HEK293 (cell line): ENCODE measurements at regions not wholly inside any gene's neighbourhood (a gene's known extent, or its start where the extent isn't known, plus 50 kb on each side); places are given as distances from the start of the nearest gene placed in this dataset.

Source experiments
- FEZF1 ChIP-seq: fragments of 450-650 bp; formaldehyde crosslinking; IDR thresholded peaks from 2 replicates; pipeline ENCODE4 v1.5.1; 2016; ENCODE audit warnings: missing biosample characterization, missing genetic modification characterization
- ZBTB21 ChIP-seq: fragments of 450-650 bp; formaldehyde crosslinking; IDR thresholded peaks from 2 replicates; pipeline ENCODE4 v1.5.1; 2017; ENCODE audit warnings: missing biosample characterization, missing genetic modification characterization
- ZBTB7A ChIP-seq: fragments of 450-650 bp; formaldehyde crosslinking; IDR thresholded peaks from 2 replicates; pipeline ENCODE4 v1.5.1; 2016; ENCODE audit warnings: low read depth, missing biosample characterization, missing genetic modification characterization
- ZFP3 ChIP-seq: fragments of 450-650 bp; formaldehyde crosslinking; IDR thresholded peaks from 2 replicates; pipeline ENCODE4 v1.5.1; 2016; ENCODE audit warnings: low read depth, missing biosample characterization, missing genetic modification characterization
- ZNF132 ChIP-seq: fragments of 450-650 bp; formaldehyde crosslinking; IDR thresholded peaks from 2 replicates; pipeline ENCODE4 v1.5.1; 2017; ENCODE audit warnings: missing biosample characterization, missing genetic modification characterization, borderline replicate concordance
- ZNF501 ChIP-seq: fragments of 450-650 bp; formaldehyde crosslinking; IDR thresholded peaks from 2 replicates; pipeline ENCODE4 v1.5.1; 2016; ENCODE audit warnings: missing biosample characterization, missing genetic modification characterization
- TF ChIP-seq, protein P1 (sequence below): fragments of 450-650 bp; formaldehyde crosslinking; IDR thresholded peaks from 2 replicates; pipeline ENCODE4 v1.5.1; 2016; ENCODE audit warnings: missing biosample characterization, missing genetic modification characterization
- TF ChIP-seq, protein P2 (sequence below): fragments of 450-650 bp; formaldehyde crosslinking; IDR thresholded peaks from 2 replicates; pipeline ENCODE4 v1.5.1; 2016; ENCODE audit warnings: missing biosample characterization, missing genetic modification characterization
- TF ChIP-seq, protein P3 (sequence below): sonication (generic); formaldehyde crosslinking; IDR thresholded peaks from 2 replicates; pipeline ENCODE4 v1.8.1; 2022; ENCODE audit warnings: mild to moderate bottlenecking, moderate library complexity, missing genetic modification reagents
- TF ChIP-seq, protein P4 (sequence below): fragments of 450-650 bp; formaldehyde crosslinking; IDR thresholded peaks from 2 replicates; pipeline ENCODE4 v1.5.1; 2017; ENCODE audit warnings: missing biosample characterization, missing genetic modification characterization

DNA sequence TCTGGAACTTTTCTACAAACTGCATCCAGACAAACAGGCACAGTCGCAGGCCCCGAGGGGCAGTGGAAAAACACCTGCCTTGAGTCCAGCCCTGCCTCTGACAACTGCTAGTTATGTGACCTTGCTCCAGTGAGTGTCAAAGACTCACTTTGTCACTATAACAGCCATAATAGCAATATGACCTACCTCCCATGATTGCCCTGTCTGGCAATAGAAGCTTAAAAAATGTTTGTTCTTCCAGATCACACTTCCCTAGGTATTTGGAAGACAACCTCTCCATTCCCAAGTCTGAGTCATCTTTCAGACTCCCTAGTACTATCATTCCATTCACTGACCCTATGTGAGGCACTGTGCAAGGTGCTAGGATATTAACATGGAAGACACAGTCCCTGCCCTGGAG is 74.5 kb downstream of the RPL27A start:
- TF ChIP-seq, protein P1, sequence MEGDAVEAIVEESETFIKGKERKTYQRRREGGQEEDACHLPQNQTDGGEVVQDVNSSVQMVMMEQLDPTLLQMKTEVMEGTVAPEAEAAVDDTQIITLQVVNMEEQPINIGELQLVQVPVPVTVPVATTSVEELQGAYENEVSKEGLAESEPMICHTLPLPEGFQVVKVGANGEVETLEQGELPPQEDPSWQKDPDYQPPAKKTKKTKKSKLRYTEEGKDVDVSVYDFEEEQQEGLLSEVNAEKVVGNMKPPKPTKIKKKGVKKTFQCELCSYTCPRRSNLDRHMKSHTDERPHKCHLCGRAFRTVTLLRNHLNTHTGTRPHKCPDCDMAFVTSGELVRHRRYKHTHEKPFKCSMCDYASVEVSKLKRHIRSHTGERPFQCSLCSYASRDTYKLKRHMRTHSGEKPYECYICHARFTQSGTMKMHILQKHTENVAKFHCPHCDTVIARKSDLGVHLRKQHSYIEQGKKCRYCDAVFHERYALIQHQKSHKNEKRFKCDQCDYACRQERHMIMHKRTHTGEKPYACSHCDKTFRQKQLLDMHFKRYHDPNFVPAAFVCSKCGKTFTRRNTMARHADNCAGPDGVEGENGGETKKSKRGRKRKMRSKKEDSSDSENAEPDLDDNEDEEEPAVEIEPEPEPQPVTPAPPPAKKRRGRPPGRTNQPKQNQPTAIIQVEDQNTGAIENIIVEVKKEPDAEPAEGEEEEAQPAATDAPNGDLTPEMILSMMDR (tag by site-specific recombination), result no peak
- TF ChIP-seq ZNF132 (tag by site-specific recombination), result no peak
- TF ChIP-seq, protein P2, sequence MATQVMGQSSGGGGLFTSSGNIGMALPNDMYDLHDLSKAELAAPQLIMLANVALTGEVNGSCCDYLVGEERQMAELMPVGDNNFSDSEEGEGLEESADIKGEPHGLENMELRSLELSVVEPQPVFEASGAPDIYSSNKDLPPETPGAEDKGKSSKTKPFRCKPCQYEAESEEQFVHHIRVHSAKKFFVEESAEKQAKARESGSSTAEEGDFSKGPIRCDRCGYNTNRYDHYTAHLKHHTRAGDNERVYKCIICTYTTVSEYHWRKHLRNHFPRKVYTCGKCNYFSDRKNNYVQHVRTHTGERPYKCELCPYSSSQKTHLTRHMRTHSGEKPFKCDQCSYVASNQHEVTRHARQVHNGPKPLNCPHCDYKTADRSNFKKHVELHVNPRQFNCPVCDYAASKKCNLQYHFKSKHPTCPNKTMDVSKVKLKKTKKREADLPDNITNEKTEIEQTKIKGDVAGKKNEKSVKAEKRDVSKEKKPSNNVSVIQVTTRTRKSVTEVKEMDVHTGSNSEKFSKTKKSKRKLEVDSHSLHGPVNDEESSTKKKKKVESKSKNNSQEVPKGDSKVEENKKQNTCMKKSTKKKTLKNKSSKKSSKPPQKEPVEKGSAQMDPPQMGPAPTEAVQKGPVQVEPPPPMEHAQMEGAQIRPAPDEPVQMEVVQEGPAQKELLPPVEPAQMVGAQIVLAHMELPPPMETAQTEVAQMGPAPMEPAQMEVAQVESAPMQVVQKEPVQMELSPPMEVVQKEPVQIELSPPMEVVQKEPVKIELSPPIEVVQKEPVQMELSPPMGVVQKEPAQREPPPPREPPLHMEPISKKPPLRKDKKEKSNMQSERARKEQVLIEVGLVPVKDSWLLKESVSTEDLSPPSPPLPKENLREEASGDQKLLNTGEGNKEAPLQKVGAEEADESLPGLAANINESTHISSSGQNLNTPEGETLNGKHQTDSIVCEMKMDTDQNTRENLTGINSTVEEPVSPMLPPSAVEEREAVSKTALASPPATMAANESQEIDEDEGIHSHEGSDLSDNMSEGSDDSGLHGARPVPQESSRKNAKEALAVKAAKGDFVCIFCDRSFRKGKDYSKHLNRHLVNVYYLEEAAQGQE (tag by site-specific recombination), result no peak
- TF ChIP-seq, protein P3, sequence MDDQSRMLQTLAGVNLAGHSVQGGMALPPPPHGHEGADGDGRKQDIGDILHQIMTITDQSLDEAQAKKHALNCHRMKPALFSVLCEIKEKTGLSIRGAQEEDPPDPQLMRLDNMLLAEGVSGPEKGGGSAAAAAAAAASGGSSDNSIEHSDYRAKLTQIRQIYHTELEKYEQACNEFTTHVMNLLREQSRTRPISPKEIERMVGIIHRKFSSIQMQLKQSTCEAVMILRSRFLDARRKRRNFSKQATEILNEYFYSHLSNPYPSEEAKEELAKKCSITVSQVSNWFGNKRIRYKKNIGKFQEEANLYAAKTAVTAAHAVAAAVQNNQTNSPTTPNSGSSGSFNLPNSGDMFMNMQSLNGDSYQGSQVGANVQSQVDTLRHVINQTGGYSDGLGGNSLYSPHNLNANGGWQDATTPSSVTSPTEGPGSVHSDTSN, result no peak
- no peak for TF ChIP-seq ZNF501 (tag by site-specific recombination)
- no peak for TF ChIP-seq ZBTB21 (tag by site-specific recombination)
- TF ChIP-seq ZBTB7A (tag by site-specific recombination), result no peak
- TF ChIP-seq ZFP3 (tag by site-specific recombination), result no peak
- TF ChIP-seq FEZF1, result no peak
- TF ChIP-seq, protein P4, sequence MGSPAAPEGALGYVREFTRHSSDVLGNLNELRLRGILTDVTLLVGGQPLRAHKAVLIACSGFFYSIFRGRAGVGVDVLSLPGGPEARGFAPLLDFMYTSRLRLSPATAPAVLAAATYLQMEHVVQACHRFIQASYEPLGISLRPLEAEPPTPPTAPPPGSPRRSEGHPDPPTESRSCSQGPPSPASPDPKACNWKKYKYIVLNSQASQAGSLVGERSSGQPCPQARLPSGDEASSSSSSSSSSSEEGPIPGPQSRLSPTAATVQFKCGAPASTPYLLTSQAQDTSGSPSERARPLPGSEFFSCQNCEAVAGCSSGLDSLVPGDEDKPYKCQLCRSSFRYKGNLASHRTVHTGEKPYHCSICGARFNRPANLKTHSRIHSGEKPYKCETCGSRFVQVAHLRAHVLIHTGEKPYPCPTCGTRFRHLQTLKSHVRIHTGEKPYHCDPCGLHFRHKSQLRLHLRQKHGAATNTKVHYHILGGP (tag by site-specific recombination), result no peak
